H1 (cell line): ENCODE measurements at regions not wholly inside any gene's neighbourhood (a gene's known extent, or its start where the extent isn't known, plus 50 kb on each side); places are given as distances from the start of the nearest gene placed in this dataset.

Experiments
- ATF3 ChIP-seq: IDR thresholded peaks from 2 replicates; pipeline ENCODE4 v1.6.1; 2011; ENCODE audit warnings: low read depth, mild to moderate bottlenecking, low read length; ENCODE audit not compliant: insufficient read depth
- CEBPB ChIP-seq: IDR thresholded peaks from 2 replicates; pipeline ENCODE4 v1.6.1; 2012; ENCODE audit warnings: low read depth, low read length
- CHD2 ChIP-seq: IDR thresholded peaks from 2 replicates; pipeline ENCODE4 v1.6.1; 2012; ENCODE audit warnings: low read length, improper control_type of control experiment
- CTCF ChIP-seq, 3 experiments: IDR thresholded peaks; 1 replicate in 2 of 3; 2 replicates in 1 of 3; pipeline versions ENCODE4 v1.5.1 to v1.6.1; 2011; ENCODE audit warnings: low read length in 3 of 3, mild to moderate bottlenecking in 3 of 3, inconsistent platforms in 2 of 3, low read depth in 1 of 3, moderate library complexity in 1 of 3; ENCODE audit not compliant: insufficient read depth in 1 of 3; ENCODE audit errors: control extremely low read depth in 1 of 3
- EP300 ChIP-seq, 2 experiments: IDR thresholded peaks; 1 replicate in 1 of 2; 2 replicates in 1 of 2; pipeline ENCODE4 v1.6.1; 2011 to 2012; ENCODE audit warnings: low read depth in 2 of 2, low read length in 2 of 2, mild to moderate bottlenecking in 2 of 2, borderline replicate concordance in 1 of 2, inconsistent platforms in 1 of 2, moderate library complexity in 1 of 2
- SUZ12 ChIP-seq: fragments of 200-600 bp; sonication (generic); IDR thresholded peaks from 2 replicates; pipeline ENCODE4 v1.6.1; 2012; ENCODE audit warnings: mild to moderate bottlenecking, inconsistent platforms, low read length, moderate library complexity, mixed read lengths
- TAF1 ChIP-seq: IDR thresholded peaks from 2 replicates; pipeline ENCODE4 v1.6.1; 2011; ENCODE audit warnings: mild to moderate bottlenecking, low read depth, low read length

GRCh38 chr16:24652209-24652712 lies 77.2 kb upstream of the TNRC6A start:
- TF ChIP-seq TAF1 (no peak), EP300 (IDR thresholded peaks at IDR 0.05; ENCODE audit: borderline replicate concordance in 1 of 2, low read depth in 2 of 2, low read length in 2 of 2) (no peak), CTCF (IDR thresholded peaks at IDR 0.05; ENCODE audit: control extremely low read depth in 1 of 3, insufficient read depth in 1 of 3, low read depth in 1 of 3, low read length in 3 of 3) (no peak), CEBPB (no peak), SUZ12 (no peak), ATF3 (no peak), CHD2 (no peak)
